HUDEP-2 (cell line): ENCODE measurements at regions not wholly inside any gene's neighbourhood (a gene's known extent, or its start where the extent isn't known, plus 50 kb on each side); places are given as distances from the start of the nearest gene placed in this dataset.
"Not testable (repeated sequence)": the region's sequence is repeated elsewhere in the genome, so short reads cannot be mapped to it uniquely, and the experiment has no call there.

ENCODE experiments used
- DNase-seq, 76 experiments: peaks; one replicate each; lab custom pipeline; 2025; ENCODE audit not compliant: unreplicated experiment in 76 of 76; lab: John Stamatoyannopoulos, UW

DNA sequence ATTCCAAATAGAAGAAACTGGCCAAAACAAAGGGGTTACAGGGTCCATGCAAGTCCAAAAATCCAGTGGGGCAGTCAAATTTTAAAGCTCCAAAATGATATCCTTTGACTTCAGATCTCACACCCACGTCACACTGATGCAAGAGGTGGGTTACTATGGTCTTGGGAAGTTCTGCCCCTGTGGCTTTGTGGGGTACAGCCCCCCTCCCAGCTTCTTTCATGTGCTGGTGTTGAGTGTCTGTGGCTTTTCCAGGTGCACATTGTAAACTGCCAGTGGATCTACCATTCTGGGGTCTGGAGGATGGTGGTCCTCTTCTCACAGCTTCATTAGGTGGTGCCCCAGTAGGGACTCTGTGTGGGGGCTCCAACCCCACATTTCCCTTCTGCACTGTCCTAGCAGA, 392.3 kb downstream of the PTPRC start:
- not testable (repeated sequence) for DNase-seq

GRCh38 chr1:199032479-199032878, 393.6 kb downstream of the PTPRC start:
- DNase-seq = not testable (repeated sequence)

GRCh38 chr1:199033661-199034060, 394.8 kb downstream of the PTPRC start:
- DNase-seq = no peak

- no peak for DNase-seq
Observed at GRCh38 chr1:199038156-199038555, 399.3 kb downstream of the PTPRC start.

DNA sequence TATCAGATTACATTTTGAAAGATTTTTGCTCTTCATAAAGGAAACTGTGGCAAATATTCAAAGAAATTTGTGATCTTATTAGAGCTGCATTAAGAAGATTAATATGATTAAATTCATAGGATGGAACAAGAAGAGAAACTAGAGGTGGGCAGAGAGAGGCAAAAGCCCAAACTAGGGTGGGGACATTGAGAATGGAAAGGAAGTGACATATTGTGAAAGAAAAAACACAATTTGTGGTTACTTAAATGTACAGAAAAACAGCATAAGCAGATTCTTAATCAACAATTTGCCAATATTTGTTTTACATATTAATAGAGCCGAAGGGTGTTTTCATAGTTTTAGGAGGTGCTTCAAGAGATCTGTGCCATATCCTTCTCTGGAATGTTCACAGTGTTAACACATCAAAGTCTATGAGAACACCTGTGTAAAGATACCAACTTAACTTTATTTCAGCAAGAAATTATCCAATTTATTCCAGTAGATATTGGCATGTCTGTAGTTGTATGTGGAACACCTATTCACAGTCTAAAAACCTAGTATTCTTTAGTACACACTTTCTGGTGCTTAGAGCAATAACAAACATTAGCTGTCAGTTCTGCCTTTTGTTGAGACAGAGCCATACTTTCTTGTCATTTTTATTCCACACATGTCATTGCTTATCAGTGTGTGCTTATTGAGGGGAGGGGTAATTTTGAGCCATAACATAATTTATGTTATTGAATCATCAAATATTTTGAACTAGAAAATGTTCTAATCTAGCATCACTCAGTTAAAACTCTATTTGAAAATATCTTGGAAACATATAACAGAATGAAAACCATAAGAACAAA, 401.5 kb downstream of the PTPRC start:
- no peak for DNase-seq

GRCh38 chr1:199041173-199041914, 402.5 kb downstream of the PTPRC start:
- DNase-seq = peak in 9 of 76 experiments; percentile 5 to 43 (median 22)

DNA sequence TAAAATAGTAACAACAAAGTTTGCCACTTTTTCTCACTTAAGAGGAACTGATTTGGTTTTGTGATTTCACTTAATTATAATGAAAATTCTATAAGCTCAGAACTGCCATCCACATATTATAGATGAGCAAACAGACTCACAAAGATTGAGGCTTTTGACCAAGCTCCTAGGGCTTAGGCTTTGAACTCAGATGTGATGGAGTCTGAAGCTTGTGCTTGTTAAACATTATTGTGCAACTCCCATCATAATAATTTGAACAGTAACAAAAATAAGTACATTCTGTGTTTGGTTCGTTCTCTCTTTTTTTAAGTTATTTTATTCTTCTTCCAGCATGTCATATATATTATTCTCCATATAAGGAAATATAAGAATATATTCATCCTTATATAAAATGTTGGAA, 403.4 kb downstream of the PTPRC start:
- DNase-seq = no peak

- no peak for DNase-seq
Observed at GRCh38 chr1:199044191-199044590, 405.4 kb downstream of the PTPRC start.

DNA sequence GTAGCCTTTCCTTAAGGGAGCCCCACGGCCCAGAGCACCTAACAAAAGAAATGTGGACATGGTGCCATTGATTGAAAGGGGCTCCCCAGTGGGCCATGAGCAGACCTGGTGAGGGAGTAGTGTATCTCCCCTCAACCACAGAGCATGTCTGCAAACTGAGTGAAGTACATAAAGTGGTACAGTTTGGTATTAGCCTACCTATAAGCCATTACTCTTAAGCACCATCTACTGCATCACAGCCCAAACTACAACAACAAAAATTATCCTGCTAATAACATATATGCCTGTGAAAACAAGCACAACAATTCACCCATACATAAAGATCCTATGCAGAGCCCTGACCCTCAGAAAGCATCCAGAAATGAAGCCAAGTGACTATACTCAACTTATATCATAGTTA, 407.8 kb downstream of the PTPRC start:
- no peak for DNase-seq

DNA sequence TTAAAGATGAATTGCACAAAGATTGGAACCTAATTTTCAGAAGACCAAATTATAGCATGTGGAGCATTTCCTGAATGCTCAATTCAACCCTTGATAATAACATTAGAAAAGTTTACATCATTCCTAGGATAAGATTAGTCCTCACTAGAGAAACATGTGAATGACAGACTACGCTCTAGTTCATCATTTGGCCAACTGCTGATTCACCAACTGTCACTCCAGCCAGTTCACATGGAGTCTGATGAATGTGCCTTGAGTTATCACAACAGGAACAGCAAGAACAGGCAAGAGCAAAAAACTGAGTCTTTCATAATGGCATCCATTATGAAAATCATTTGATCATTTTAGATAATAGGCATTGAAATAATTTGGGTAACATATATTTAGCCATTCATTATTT, 415.9 kb downstream of the PTPRC start:
- peak in 1 of 76 experiments; percentile 5 for DNase-seq

- DNase-seq = no peak
Observed at GRCh38 chr1:199057322-199057721, 418.5 kb downstream of the PTPRC start.

DNA sequence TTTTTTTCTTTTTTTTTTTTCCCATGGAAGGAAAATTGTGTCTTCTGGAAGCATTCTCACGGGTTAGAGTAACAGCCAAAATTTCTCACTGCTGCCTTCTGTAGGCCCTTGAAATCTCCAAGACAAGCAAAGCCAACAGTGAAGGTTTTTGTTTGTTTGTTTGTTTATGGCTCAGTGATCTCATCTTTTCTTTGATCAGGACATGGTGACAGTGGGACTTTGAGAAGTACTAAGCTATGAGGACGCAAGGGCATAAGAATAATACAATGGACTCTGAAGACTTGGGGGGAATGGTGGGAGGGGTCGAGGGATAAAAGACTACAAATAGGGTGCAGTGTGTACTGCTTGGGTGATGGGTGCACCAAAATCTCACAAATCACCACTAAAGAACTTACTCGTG, 419.4 kb downstream of the PTPRC start:
- no peak for DNase-seq

DNA sequence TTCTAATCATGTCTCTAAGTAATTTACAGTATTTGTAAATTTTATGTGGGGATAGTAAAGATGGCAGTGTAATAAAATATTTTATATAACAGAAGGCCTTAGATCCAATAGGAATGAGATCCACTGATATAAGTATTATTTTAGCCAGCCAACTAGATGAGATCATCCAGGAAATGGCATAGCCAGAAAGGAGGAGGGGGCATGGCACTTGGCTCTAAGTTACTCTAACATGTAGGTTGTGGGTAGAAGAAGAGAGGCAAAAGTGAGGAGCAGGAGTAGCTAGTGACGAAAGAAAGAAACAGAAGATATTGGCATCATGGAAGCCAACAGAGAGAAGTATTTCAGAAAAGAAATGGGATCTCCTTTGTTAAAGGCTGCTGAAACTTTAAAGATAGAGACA, 426.1 kb downstream of the PTPRC start:
- no peak for DNase-seq

DNA sequence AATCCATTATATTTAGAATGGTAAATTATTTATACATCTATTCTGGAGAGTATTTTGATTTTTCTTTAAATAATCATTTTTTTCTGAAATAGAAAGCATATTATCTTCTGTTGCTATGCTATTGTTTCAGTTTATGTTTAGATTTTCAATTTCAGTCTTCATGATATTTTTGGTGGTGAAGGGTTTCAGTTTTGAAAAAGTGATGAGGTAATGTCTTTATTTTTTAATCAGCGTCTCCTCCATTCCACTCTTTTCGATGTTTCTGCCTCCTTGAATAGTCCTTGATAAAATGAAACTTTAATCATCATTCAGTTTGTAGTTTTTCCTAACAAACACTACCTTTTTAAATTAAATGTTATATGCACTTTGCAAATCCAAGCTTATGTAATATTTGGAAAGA, 428.6 kb downstream of the PTPRC start:
- no peak for DNase-seq

- no peak for DNase-seq
Observed at GRCh38 chr1:199071080-199071479, 432.2 kb downstream of the PTPRC start.

DNA sequence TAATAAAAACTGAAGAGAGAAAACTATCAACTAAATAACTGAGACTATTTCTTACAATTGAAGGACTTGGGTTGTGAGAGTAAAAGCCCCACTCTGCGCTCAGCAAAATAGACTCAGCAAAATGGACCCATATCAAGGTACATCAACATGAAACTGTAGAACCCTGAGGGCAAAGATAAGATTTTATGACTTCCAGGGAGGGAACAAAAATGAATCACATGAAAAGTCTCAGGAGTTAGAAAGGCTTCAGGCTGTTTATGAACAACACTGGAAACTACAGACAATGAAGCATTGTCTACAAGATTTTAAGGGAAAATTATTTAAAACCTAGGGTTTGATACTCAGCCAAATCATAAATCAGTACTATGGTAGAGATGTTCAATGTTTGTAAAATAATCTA, 434.3 kb downstream of the PTPRC start:
- DNase-seq = no peak

DNA sequence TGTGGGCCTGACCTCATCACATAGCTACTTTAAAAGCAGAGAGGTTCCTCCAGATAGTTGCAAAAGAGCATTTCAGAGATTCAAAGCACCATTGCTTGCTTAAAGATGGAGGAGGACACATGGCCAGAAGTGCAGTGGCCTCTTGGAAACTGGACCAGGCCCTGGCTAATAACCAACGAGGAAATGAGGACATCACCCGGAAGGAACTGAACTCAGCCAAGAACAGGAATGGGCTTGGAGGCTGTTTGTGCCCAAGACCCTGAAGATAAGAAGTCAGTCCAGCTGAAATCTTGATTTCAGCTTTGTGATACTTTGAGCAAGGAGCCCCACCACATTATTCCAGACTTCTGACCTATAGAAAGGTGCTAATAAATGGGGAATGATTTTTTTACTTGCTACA, 437.0 kb downstream of the PTPRC start:
- DNase-seq = no peak

- no peak for DNase-seq
Observed at GRCh38 chr1:199079994-199080393, 441.2 kb downstream of the PTPRC start.

GRCh38 chr1:199081739-199082138, 442.9 kb downstream of the PTPRC start:
- DNase-seq = no peak

DNA sequence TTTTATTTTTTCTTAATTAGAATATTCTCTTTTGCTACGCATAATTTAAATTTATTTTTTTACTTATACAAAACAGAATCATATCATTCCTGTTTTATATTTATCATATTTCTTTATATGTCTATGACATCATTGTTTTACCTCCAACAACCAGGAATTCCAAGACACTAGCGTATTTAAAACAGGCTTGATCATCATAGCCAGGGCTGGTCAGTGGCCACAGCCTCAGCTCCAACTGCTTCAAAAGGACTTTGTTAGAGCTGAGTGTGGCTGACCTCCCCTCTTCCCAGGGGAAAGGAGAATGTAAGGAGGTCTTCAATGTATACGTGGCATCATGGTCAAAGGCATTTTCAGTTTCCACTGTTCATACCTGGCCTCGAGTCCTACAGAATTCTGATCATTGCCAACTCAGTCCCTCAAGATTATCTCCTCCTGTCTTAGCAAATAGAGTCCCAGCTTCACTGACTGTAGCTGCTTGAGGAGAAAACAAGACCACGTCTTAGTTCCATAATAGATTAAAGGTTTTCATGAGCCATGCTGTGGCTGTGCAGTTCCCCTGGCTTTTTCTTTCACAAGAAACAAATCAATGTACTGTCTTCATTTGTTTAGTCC, 444.0 kb downstream of the PTPRC start:
- DNase-seq = no peak

GRCh38 chr1:199083680-199084079, 444.8 kb downstream of the PTPRC start:
- DNase-seq = no peak

DNA sequence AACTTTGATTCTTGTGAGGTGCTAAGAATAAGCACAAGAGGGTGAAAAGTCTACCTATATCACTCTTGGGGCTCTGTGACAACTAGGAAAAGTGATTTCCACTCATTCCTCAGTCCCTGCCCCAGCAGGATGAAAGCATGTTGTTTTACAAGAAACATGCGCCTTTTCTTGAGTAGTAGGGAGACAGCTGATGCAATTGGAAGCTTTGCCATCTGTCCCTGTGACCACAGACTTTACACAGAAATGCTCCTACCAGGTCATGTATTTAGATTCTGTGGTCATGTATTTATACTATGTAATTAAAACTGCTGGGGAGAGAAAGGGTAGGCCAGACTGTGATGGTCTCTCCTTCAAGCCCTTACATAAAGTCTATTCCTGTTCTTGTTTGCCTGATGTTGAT, 445.5 kb downstream of the PTPRC start:
- no peak for DNase-seq
